ENCODE measurements at regions not wholly inside any gene's neighbourhood (a gene's known extent, or its start where the extent isn't known, plus 50 kb on each side); places are given as distances from the start of the nearest gene placed in this dataset.

- no peak for DNase-seq
These were observed 251.2 kb upstream of the SPRY2 start for GRCh38 chr13:80591976-80592740.

GRCh38 chr13:80590551-80590950 is 249.6 kb upstream of the SPRY2 start:
- DNase-seq: no peak

GRCh38 chr13:80586356-80586755 is 245.4 kb upstream of the SPRY2 start:
- DNase-seq: peak; percentile 39

DNA sequence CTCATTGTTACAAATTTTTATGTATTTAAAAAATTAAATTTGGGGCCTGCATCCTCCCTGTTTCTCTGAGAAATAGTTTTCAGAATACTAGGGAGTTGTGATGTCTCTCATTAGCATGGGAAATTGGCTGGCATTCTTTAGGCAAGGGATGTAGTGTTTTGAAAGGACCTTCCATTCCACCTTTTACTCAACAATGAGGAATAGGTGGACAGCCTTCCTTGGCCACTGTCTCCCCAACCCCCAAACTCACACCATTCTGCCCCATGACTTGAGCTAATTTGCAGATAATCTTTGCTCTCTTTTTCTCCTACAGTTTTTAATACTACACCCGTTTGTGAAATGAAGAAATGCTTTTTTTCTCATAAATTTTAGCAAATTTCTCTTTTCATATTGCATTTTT is 244.6 kb upstream of the SPRY2 start:
- DNase-seq: no peak

DNA sequence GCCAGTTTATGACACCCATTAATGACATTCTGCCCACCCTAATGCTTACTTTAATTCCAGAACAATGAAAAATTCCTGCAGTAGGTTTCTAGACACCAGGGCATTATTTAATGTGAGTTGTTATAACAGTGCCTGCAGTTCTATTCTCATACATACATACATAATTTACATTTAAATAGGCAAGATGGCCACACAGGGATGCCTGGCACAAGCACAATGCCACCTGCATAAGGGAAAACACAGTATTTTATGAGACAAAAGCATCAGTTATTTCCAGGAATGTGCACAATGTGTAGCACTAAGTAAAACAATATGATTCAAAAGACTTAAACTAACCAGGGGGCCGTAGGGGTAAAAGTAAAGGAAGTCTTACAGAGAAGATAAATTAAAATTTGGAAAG is 243.9 kb upstream of the SPRY2 start:
- DNase-seq: no peak

DNA sequence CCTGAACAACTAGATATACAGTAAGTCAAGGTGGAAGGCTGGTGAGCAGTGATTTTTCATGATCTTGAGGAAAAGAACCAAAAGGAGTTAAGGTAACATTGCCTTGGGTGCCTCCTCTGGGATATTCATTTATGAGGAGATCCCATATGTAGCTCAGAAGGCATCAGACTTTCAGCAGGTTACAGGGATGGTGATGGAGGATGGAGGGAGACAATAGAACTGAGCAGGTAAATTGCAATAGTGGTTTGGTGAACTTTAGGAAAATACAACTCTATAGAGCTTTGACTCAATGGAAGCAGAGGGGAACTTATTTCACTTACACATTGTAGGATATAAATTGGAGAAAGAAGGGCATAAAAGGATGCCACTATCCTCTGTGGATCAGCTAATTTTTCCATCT is 243.4 kb upstream of the SPRY2 start:
- no peak for DNase-seq

DNA sequence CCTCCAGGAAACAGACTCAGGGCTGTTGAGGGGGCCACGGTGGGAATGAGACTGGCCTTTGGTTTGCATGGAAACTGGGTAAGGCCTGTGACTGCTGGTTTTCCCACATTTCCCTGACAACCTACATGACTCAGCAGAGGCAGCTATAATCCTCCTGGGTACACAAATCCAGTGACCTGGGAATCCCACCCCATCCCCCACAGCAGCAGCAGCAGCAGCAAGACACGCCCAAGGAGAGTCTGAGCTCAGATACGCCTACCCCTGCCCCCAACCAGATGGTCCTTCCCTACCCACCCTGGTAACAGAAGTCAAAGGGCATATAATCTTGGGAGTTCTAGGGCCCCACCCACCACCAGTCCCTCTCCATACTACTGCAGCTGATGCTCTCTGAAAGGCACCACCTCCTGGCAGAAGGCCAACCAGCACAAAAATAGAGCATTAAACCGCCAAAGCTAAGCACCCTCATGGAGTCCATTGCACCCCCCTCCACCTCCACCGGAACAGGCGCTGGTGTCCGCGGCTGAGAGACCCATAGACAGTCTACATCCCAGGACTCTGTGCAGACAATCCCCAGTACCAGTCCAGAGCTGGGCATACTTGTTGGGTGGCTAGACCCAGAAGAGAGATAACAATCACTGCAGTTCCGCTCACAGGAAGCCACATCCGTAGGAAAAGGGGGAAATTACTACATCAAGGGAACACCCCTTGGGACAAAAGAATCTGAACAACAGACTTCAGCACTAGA is 237.2 kb upstream of the SPRY2 start:
- no peak for DNase-seq

GRCh38 chr13:80577285-80577684 is 236.4 kb upstream of the SPRY2 start:
- DNase-seq: no peak

- no peak for DNase-seq
These were observed 233.4 kb upstream of the SPRY2 start for GRCh38 chr13:80574113-80574850.

GRCh38 chr13:80572923-80573316 is 232.0 kb upstream of the SPRY2 start:
- no peak for DNase-seq

DNA sequence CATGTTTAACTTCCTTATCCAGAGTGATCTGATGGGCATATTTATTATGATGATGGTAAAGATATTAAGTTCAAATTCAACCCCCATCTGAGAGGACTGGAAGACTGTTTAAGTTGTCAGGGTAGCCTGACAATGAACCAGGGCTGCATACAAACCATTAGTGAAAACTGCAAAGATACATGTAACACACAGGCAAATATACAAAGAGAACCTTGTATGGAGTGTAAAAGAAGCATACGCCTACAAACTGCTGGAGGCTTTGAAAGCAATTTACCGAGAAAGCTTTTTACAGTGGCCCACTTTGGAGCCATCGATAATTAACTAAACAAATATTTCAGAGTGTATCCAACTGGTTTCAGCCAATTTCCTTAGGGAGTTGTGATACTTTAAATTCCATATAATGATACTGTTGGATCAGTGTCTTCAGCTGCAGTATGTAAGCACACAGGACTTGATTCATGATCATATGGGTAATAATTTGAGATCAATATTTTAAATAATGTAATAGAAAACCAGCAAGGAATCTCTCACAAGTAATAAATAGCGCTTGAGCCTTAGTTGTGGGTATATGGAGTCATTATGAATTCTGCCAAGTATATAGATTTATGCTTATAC is 231.5 kb upstream of the SPRY2 start:
- no peak for DNase-seq

GRCh38 chr13:80571346-80572307 is 230.7 kb upstream of the SPRY2 start:
- no peak for DNase-seq

DNA sequence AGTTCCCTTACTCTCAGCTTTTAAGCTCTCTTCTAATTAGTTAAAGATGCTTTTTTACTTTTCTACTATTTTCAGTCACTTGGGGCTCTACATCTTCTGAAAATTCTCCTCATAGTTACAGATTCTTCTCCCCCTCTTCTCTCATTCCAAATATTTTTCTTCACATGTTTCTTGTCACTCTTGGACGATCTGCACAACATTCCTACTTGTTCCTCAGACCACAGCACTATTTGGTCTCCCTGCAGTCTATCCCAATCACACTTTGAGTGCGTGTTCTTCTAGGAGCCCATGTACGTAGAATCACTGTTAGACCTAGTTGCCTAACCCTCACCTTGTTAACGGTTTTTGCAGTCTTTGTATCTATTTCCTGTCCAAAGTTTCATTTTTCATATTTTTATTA is 222.5 kb upstream of the SPRY2 start:
- no peak for DNase-seq

DNA sequence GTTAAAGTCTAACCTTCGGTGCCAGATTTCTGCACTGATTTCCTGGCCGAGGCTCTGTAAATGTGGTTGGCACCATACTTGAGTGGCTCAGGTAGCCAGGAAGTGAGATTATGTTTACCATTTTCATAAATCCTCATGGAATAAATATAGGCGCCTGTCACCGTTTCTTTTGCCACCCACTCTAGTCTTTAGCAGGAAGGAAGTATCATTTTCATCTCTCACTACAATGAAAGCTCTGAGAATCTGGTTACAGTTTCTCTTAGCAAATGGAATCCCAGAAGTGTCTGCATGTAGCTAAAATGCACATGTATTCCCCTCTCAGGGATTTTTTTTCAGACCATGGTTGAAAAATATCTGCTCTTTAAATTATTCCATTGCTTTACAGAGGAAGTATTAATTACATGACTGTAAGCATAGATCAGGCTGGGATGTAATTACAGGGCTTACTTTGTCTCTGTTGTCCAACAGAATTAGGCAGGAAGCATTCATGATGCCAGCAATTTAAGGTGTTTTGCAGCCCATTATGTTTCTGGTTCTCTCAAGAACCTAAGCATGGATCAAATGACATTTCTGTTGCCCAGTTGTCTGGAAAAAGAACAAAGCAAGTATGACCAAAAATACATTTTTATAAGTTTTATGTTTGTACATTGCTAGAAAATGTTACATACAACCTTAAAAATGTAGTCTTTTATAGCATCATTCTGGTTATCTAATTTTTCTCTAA is 221.7 kb upstream of the SPRY2 start:
- no peak for DNase-seq

DNA sequence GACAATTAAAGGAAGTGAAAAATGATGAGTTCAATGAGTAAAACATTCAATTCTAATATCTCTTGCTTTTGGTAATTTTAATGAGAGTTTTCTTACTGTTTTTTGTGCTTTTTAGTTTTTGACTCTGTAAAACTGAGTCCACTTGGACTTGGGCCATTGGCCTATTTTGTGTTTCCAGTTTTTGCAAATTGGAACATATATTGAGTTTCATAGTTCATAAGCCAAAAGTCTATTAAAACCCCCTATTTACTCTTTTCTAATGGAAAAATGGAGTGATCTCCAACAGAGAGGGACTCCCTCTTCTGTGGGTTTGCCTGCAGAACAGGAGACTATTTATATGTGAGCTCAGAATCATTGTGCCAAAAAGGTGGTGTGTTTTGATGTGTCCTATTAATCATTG is 219.7 kb upstream of the SPRY2 start:
- no peak for DNase-seq

DNA sequence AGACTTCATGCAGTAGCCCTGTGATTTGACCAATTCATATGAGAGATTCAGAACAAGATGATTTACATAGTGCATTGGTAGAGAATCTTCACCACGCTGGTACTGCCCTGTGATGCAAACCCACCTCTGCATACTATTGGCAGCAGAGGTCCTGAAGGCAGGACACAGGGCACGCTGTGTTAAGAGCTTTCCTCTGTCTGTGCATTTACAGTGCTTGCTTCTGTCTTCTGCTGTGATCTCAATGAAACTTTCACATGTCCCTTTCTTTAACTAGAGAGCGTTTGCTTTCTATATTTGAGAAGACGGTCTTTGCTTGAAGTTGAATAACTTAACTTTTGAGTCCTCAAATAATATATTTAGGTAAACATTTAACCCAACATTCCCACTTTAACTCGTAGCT is 219.0 kb upstream of the SPRY2 start:
- DNase-seq: no peak

DNA sequence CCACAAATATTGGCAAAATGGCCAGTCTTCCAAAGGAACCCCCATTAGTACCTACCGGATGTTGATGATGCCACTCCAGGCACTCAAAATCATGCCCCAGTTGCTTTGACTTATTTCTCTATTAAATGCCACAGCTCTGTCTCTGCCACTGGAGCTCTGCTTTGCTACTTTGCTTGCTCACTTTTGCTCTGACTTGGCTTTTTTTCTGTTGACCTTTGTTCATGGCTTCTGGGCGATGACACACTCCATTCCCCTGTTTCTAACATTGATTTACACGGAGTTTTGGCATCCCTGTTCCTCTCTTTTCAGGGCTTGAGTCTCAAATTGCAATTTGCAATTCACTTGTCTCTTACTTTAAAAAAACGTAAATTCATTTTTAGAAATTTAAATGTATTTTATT is 217.1 kb upstream of the SPRY2 start:
- DNase-seq: no peak

DNA sequence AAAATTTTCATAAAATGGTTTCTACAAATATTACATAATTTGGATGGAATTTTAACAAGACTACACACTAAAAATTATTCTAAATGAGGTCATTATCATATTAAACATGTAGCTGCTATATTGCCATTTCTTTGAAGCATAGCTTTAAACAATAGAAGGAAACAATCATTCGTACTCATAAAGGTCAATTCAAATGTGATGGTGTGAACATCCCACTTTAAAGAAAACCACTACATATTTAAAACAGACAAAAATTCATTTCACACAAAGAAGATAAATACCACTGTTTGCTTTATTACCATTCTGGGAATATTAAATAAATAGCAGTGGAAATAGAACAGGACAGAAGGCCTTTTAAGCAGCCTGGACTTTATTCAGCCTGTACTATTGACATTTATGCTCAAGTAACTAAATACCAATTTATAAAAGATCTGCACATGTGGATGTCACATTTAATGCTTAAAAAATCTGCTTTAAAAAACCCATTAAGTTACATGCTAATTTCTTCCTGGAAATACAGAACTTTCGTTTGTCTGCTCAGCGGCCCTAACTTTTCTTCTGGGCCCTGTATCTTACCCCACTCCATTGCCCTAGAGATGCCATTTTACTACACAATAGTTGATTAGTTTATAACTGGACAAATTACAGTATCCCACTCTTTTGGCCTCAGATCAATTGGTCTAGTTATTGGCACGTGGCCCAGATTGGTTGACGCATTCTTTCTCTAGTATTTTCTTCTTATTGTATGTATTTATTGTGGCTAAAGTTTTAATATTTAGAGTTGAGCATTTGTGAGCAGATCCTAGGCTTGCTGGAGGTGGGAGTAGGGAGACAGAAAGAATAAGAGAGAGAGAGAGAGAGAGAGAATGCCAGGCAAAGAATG is 215.1 kb upstream of the SPRY2 start:
- no peak for DNase-seq

GRCh38 chr13:80552851-80553440 is 212.0 kb upstream of the SPRY2 start:
- no peak for DNase-seq
